ENCODE measurements at regions not wholly inside any gene's neighbourhood (a gene's known extent, or its start where the extent isn't known, plus 50 kb on each side); places are given as distances from the start of the nearest gene placed in this dataset.

DNA sequence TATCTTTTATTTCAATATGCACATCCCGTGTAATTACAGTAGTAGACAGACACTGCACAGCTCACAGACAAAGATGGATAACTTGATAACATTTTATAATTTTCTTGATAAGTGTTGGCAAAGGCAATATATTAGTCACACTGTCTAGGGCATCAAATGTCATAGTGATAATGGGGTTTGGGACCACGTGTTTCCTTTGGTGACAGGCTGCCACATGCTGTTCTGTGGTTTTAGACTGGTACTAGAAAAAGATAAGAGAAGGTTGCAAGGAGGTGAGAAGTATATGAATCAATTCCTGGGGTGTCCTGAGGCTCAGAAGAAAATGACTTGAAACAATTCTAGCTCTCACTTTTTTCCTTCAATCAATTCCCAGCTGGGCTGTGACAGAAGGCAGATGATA lies 258.8 kb upstream of the CHD1 start:
- no peak overlapping the region for H3K4ac ChIP-seq (replicated peaks; ENCODE audit: insufficient read length, low read depth, low read length)
- H3K79me2 ChIP-seq (ENCODE audit: control insufficient read depth in 1 of 2, insufficient read depth in 2 of 2, low read length in 2 of 2), result no peaks in the 10 kb centered on the region
- ChIA-PET CTCF (ENCODE audit: partially characterized antibody) (interaction anchor here (0.6 to 1.0 kb wide), 3 partner anchors 17 to 335 kb away, joined by 3 to 4 read pairs (median 4); no protein-coding TSS in a partner anchor), POLR2A (ENCODE audit: partially characterized antibody) (no interaction called here)
- no peak overlapping the region for H2BK5ac ChIP-seq (ENCODE audit: low read depth, low read length)
- no peak overlapping the region for H3K56ac ChIP-seq (replicated peaks; ENCODE audit: insufficient read length, low read depth, low read length)
- no peak overlapping the region for H2AK5ac ChIP-seq (ENCODE audit: low read depth, low read length)
- H2AFZ ChIP-seq (ENCODE audit: low read length), result no peak overlapping the region
- H4K5ac ChIP-seq (ENCODE audit: insufficient read length, low read depth, low read length), result no peak overlapping the region
- no peak overlapping the region for H2BK12ac ChIP-seq (ENCODE audit: low read depth, low read length)
- H3K27ac ChIP-seq (ENCODE audit: low read depth, low read length), result no peak overlapping the region
- H3K18ac ChIP-seq (ENCODE audit: extremely low read depth, low read length), result no peak overlapping the region
- FAIRE-seq, result no peak
- H3K36me3 ChIP-seq (ENCODE audit: control insufficient read depth in 2 of 4, insufficient read depth in 4 of 4, low read length in 3 of 4), result no peaks in the 10 kb centered on the region
- H4K20me1 ChIP-seq (replicated peaks in 1 of 2; ENCODE audit: control insufficient read depth in 1 of 2, insufficient read depth in 2 of 2, low read length in 2 of 2), result no peaks in the 10 kb centered on the region
- no peak overlapping the region for H3K14ac ChIP-seq (ENCODE audit: insufficient read length)
- H4K91ac ChIP-seq (replicated peaks; ENCODE audit: insufficient read length, low read length), result no peak overlapping the region
- H3K27me3 ChIP-seq (replicated peaks in 1 of 4; ENCODE audit: control insufficient read depth in 3 of 4, extremely low read depth in 1 of 4, insufficient read depth in 3 of 4, low read length in 3 of 4), result no peaks in the 10 kb centered on the region
- H2BK120ac ChIP-seq (replicated peaks; ENCODE audit: low read depth, low read length), result no peak overlapping the region
- H3K9me3 ChIP-seq (ENCODE audit: insufficient read depth in 2 of 2, low read depth in 1 of 2, low read length in 1 of 2), result no peaks in the 10 kb centered on the region
- no peak for DNase-seq (ENCODE audit: low read depth in 1 of 2, low spot score in 2 of 2)
- H3K4me1 ChIP-seq (replicated peaks in 1 of 4; ENCODE audit: control insufficient read depth in 3 of 4, insufficient read depth in 4 of 4, low read length in 3 of 4), result no peaks in the 10 kb centered on the region
- no peak overlapping the region for H3K9ac ChIP-seq (replicated peaks in 1 of 4; ENCODE audit: extremely low read depth in 1 of 4, low read depth in 3 of 4, low read length in 3 of 4)
- H3K4me2 ChIP-seq (ENCODE audit: insufficient read depth in 1 of 2, low read depth in 2 of 2, low read length in 2 of 2), result no peak overlapping the region
- 90% methylated on average over 2 of the region's 2 CpGs; no CpG with 5 or more reads in 1 of the 2 experiments for WGBS, 2 experiments (ENCODE audit: extremely low coverage in 1 of 2, insufficient coverage in 1 of 2, insufficient read length in 1 of 2, insufficient replicate concordance in 2 of 2, low coverage in 1 of 2, low lambda C conversion rate in 2 of 2, missing lambda C conversion rate in 1 of 2)
- H3K23me2 ChIP-seq (ENCODE audit: low read depth, low read length), result no peaks in the 10 kb centered on the region
- H2BK20ac ChIP-seq (ENCODE audit: low read length), result no peak overlapping the region
- H4K8ac ChIP-seq (ENCODE audit: extremely low read depth, insufficient read depth, low read length), result no peak overlapping the region
- H3K4me3 ChIP-seq (ENCODE audit: extremely low read depth in 1 of 4, insufficient read depth in 2 of 4, low read depth in 3 of 4, low read length in 4 of 4), result no peak overlapping the region
- H2BK15ac ChIP-seq (ENCODE audit: low read length), result no peak overlapping the region
- no peak overlapping the region for H3K23ac ChIP-seq (ENCODE audit: insufficient read length)
- no peaks in the 10 kb centered on the region for H3K79me1 ChIP-seq (ENCODE audit: low read depth, low read length)
- TF ChIP-seq CHD7 (IDR thresholded peaks at IDR 0.05; ENCODE audit: insufficient replicate concordance, low read length), result no peak

Measured in H1 (cell line).